Sigmoid colon (tissue), 6 donors: ENCODE measurements at regions not wholly inside any gene's neighbourhood (a gene's known extent, or its start where the extent isn't known, plus 50 kb on each side); places are given as distances from the start of the nearest gene placed in this dataset.

Experiments used
- DNase-seq: peaks from one replicate; pipeline ENCODE4 v3.0.0-alpha.2; 2019
- H3K27ac ChIP-seq, 4 donors: fragments of 200-600 bp; sonication (generic); one replicate each; pipeline ENCODE4 v1.5.1; 2016 to 2019; ENCODE audit warnings: mild to moderate bottlenecking in 1 of 4
- H3K27me3 ChIP-seq, 3 donors: fragments of 200-600 bp; sonication (generic); one replicate each; pipeline ENCODE4 v1.5.1; 2019; ENCODE audit warnings: mild to moderate bottlenecking in 1 of 3
- H3K36me3 ChIP-seq, 4 donors: fragments of 200-600 bp; sonication (generic); one replicate each; pipeline ENCODE4 v1.5.1; 2016 to 2019
- H3K4me1 ChIP-seq, 4 donors: fragments of 200-600 bp; sonication (generic); one replicate each; pipeline ENCODE4 v1.5.1; 2017 to 2019
- H3K4me3 ChIP-seq, 4 donors: fragments of 200-600 bp; sonication (generic); one replicate each; pipeline ENCODE4 v1.5.1; 2017 to 2019; ENCODE audit warnings: mild to moderate bottlenecking in 2 of 4, moderate library complexity in 1 of 4
- H3K9me3 ChIP-seq, 4 donors: fragments of 200-600 bp in 3 of 4; sonication (generic) in 3 of 4; one replicate each; pipeline versions ENCODE4 v1.5.1 to v1.6.1; 2013 to 2019
- CTCF ChIP-seq, 4 experiments: fragments of 450-650 bp in 3 of 4; fragments of 200-600 bp in 1 of 4; IDR thresholded peaks; one replicate each; pipeline ENCODE4 v1.5.1; 2016 to 2019; ENCODE audit warnings: antibody characterized with exemption in 4 of 4, mild to moderate bottlenecking in 3 of 4, moderate library complexity in 2 of 4
- EP300 ChIP-seq, 4 donors: sonication (generic); formaldehyde crosslinking; IDR thresholded peaks; one replicate each; pipeline ENCODE4 v1.6.1; 2017; ENCODE audit warnings: antibody characterized with exemption in 4 of 4
- POLR2A ChIP-seq, 2 donors: fragments of 450-650 bp; IDR thresholded peaks; one replicate each; pipeline ENCODE4 v1.6.1; 2016; ENCODE audit warnings: antibody characterized with exemption in 2 of 2, mild to moderate bottlenecking in 2 of 2, moderate library complexity in 2 of 2
- POLR2AphosphoS5 ChIP-seq, 4 donors: sonication (generic); formaldehyde crosslinking; IDR thresholded peaks; one replicate each; pipeline ENCODE4 v1.6.1; 2017; ENCODE audit warnings: antibody characterized with exemption in 4 of 4
- whole genome bisulfite sequencing, 2 donors: extraction: QIAGEN DNeasy Blood & Tissue Kit; methylation state at CpG; one replicate each; pipeline ENCODE4 v1.1.7; 2013; 5-methylcytosine and 5-hydroxymethylcytosine counted together
- intact Hi-C: fragments of 100-400 bp; cut with DNase I; formaldehyde crosslinking; loops from one replicate; pipeline ENCODE4 v1.15.1; 2023
- donor health status: healthy with polysubstance abuse.
- donor health status: healthy.

- Histone ChIP-seq H3K4me1 (no peaks in the 10 kb centered on the region), H3K36me3 (no peaks in the 10 kb centered on the region), H3K4me3 (no peak overlapping the region), H3K27me3 (no peaks in the 10 kb centered on the region), H3K27ac (no peak overlapping the region), H3K9me3 (no peaks in the 10 kb centered on the region)
- no peak for DNase-seq
- TF ChIP-seq CTCF (IDR thresholded peaks at IDR 0.05) (no peak), POLR2AphosphoS5 (IDR thresholded peaks at IDR 0.05) (no peak), POLR2A (IDR thresholded peaks at IDR 0.05) (no peak), EP300 (IDR thresholded peaks at IDR 0.05) (no peak)
- WGBS, 2 donors = 74 to 77% methylated on average over 10 of the region's 10 CpGs
- intact Hi-C loops = no loop called here
Measured at GRCh38 chr6:84282550-84282949, 55.1 kb upstream of the CEP162 start.

GRCh38 chr6:84280639-84281038 is 53.2 kb upstream of the CEP162 start:
- H3K27me3 ChIP-seq = no peaks in the 10 kb centered on the region
- intact Hi-C loops = no loop called here
- WGBS, 2 donors = 70 to 90% methylated on average over 1 of the region's 1 CpG
- H3K4me3 ChIP-seq = no peak overlapping the region
- no peaks in the 10 kb centered on the region for H3K4me1 ChIP-seq
- no peaks in the 10 kb centered on the region for H3K36me3 ChIP-seq
- DNase-seq = no peak
- H3K27ac ChIP-seq = no peak overlapping the region
- TF ChIP-seq POLR2AphosphoS5 (IDR thresholded peaks at IDR 0.05) = no peak
- TF ChIP-seq CTCF (IDR thresholded peaks at IDR 0.05) = no peak
- TF ChIP-seq EP300 (IDR thresholded peaks at IDR 0.05) = no peak
- TF ChIP-seq POLR2A (IDR thresholded peaks at IDR 0.05) = no peak
- no peaks in the 10 kb centered on the region for H3K9me3 ChIP-seq

- intact Hi-C loops = no loop called here
- Histone ChIP-seq H3K27me3 (no peaks in the 10 kb centered on the region), H3K4me3 (no peak overlapping the region), H3K4me1 (no peaks in the 10 kb centered on the region), H3K9me3 (no peaks in the 10 kb centered on the region), H3K36me3 (no peaks in the 10 kb centered on the region), H3K27ac (no peak overlapping the region)
- TF ChIP-seq EP300 (IDR thresholded peaks at IDR 0.05) = no peak
- TF ChIP-seq POLR2A (IDR thresholded peaks at IDR 0.05) = no peak
- no peak for DNase-seq
Measured at GRCh38 chr6:84280030-84280429, 52.6 kb upstream of the CEP162 start.

GRCh38 chr6:84278321-84278998 is 51.0 kb upstream of the CEP162 start:
- no peaks in the 10 kb centered on the region for H3K36me3 ChIP-seq
- no peak overlapping the region for H3K4me3 ChIP-seq
- WGBS, 2 donors = 70 to 72% methylated on average over 6 of the region's 6 CpGs
- no peaks in the 10 kb centered on the region for H3K4me1 ChIP-seq
- no peaks in the 10 kb centered on the region for H3K27me3 ChIP-seq
- no peaks in the 10 kb centered on the region for H3K9me3 ChIP-seq
- intact Hi-C loops = no loop called here
- TF ChIP-seq EP300 (IDR thresholded peaks at IDR 0.05) = no peak
- TF ChIP-seq CTCF (IDR thresholded peaks at IDR 0.05) = no peak
- no peak for TF ChIP-seq POLR2A (IDR thresholded peaks at IDR 0.05)
- no peak for TF ChIP-seq POLR2AphosphoS5 (IDR thresholded peaks at IDR 0.05)
- DNase-seq = no peak
- H3K27ac ChIP-seq = no peak overlapping the region
